H9 (cell line): ENCODE measurements at regions not wholly inside any gene's neighbourhood (a gene's known extent, or its start where the extent isn't known, plus 50 kb on each side); places are given as distances from the start of the nearest gene placed in this dataset.

Experiments used
- DNase-seq: peaks from one replicate; pipeline ENCODE4 v3.0.0-alpha.2; 2017
- H2AFZ ChIP-seq: one replicate; pipeline ENCODE4 v1.6.1; 2013; ENCODE audit warnings: mild to moderate bottlenecking, low read length, control low read depth, moderate library complexity
- H2AK5ac ChIP-seq: 2 replicates; pipeline ENCODE4 v1.6.1; 2013; ENCODE audit warnings: low read length, control low read depth, mixed read lengths; ENCODE audit not compliant: insufficient read length
- H2BK120ac ChIP-seq: one replicate; pipeline ENCODE4 v1.6.1; 2013; ENCODE audit warnings: low read depth, mild to moderate bottlenecking, low read length, control low read depth, inconsistent platforms; ENCODE audit not compliant: poor library complexity, severe bottlenecking
- H2BK12ac ChIP-seq: 2 replicates; pipeline ENCODE4 v1.6.1; 2013; ENCODE audit warnings: low read length, control low read depth, mixed read lengths, low read depth; ENCODE audit not compliant: insufficient read length
- H2BK15ac ChIP-seq: 2 replicates; pipeline ENCODE4 v1.6.1; 2013; ENCODE audit warnings: low read depth, low read length, control low read depth
- H2BK20ac ChIP-seq: one replicate; pipeline ENCODE4 v1.6.1; 2013; ENCODE audit warnings: low read depth, mild to moderate bottlenecking, low read length, control low read depth, inconsistent platforms; ENCODE audit not compliant: poor library complexity, severe bottlenecking
- H2BK5ac ChIP-seq: 2 replicates; pipeline ENCODE4 v1.6.1; 2013; ENCODE audit warnings: low read length, control low read depth, mixed read lengths; ENCODE audit not compliant: insufficient read length
- H3K14ac ChIP-seq: 2 replicates; pipeline ENCODE4 v1.6.1; 2013; ENCODE audit warnings: low read length, control low read depth; ENCODE audit not compliant: insufficient read depth
- H3K18ac ChIP-seq: 2 replicates; pipeline ENCODE4 v1.6.1; 2013; ENCODE audit warnings: low read depth, mild to moderate bottlenecking, mixed read lengths, low read length, control low read depth; ENCODE audit not compliant: insufficient read length
- H3K23ac ChIP-seq: 2 replicates; pipeline ENCODE4 v1.6.1; 2013; ENCODE audit warnings: low read length, control low read depth, mixed read lengths, low read depth; ENCODE audit not compliant: insufficient read length
- H3K23me2 ChIP-seq: 2 replicates; pipeline ENCODE4 v1.6.1; 2013; ENCODE audit warnings: low read depth, mild to moderate bottlenecking, mixed read lengths, low read length, control low read depth; ENCODE audit not compliant: insufficient read length, poor library complexity, severe bottlenecking
- H3K27ac ChIP-seq: 2 replicates; pipeline ENCODE4 v1.5.1; 2013; ENCODE audit warnings: low read length, control low read depth, mixed read lengths, low read depth; ENCODE audit not compliant: insufficient read length
- H3K27me3 ChIP-seq: 2 replicates; pipeline ENCODE4 v1.6.1; 2013; ENCODE audit warnings: low read length, control low read depth, inconsistent platforms; ENCODE audit not compliant: insufficient read depth
- H3K4ac ChIP-seq: 2 replicates; pipeline ENCODE4 v1.6.1; 2013; ENCODE audit warnings: low read depth, mild to moderate bottlenecking, control low read depth, inconsistent platforms, low read length, moderate library complexity
- H3K4me1 ChIP-seq: 2 replicates; pipeline ENCODE4 v1.6.1; 2013; ENCODE audit warnings: low read length, control low read depth, inconsistent platforms; ENCODE audit not compliant: insufficient read depth
- H3K4me2 ChIP-seq: 2 replicates; pipeline ENCODE4 v1.6.1; 2013; ENCODE audit warnings: low read length, control low read depth, mixed read lengths; ENCODE audit not compliant: insufficient read length, insufficient read depth
- H3K56ac ChIP-seq: 2 replicates; pipeline ENCODE4 v1.6.1; 2013; ENCODE audit warnings: low read depth, mild to moderate bottlenecking, mixed read lengths, low read length, control low read depth; ENCODE audit not compliant: insufficient read length
- H3K79me1 ChIP-seq: 2 replicates; pipeline ENCODE4 v1.6.1; 2013; ENCODE audit warnings: low read depth, mild to moderate bottlenecking, moderate library complexity, low read length, control low read depth, inconsistent platforms; ENCODE audit not compliant: insufficient read depth, poor library complexity, severe bottlenecking
- H3K79me2 ChIP-seq: 2 replicates; pipeline ENCODE4 v1.6.1; 2013; ENCODE audit warnings: low read length, control low read depth, inconsistent platforms; ENCODE audit not compliant: insufficient read depth
- H3K9ac ChIP-seq: 2 replicates; pipeline ENCODE4 v1.6.1; 2013; ENCODE audit warnings: low read length, control low read depth, mixed read lengths; ENCODE audit not compliant: insufficient read length; ENCODE audit errors: extremely low read depth
- H3K9me3 ChIP-seq: one replicate; pipeline ENCODE4 v1.6.1; 2013; ENCODE audit warnings: low read depth, low read length, inconsistent platforms; ENCODE audit not compliant: control insufficient read depth
- H3T11ph ChIP-seq: one replicate; pipeline ENCODE4 v1.6.1; 2013; ENCODE audit warnings: mild to moderate bottlenecking, low read length, control low read depth, inconsistent platforms
- H4K20me1 ChIP-seq: one replicate; pipeline ENCODE4 v1.6.1; 2013; ENCODE audit not compliant: control insufficient read depth, insufficient read length, insufficient read depth
- H4K5ac ChIP-seq: 2 replicates; pipeline ENCODE4 v1.6.1; 2013; ENCODE audit warnings: low read depth, mild to moderate bottlenecking, mixed read lengths, low read length, control low read depth; ENCODE audit not compliant: insufficient read length
- H4K8ac ChIP-seq: replicated peaks from 2 replicates; pipeline ENCODE4 v1.6.1; 2013; ENCODE audit warnings: low read length, control low read depth, mixed read lengths, low read depth; ENCODE audit not compliant: insufficient read length
- H4K91ac ChIP-seq: 2 replicates; pipeline ENCODE4 v1.6.1; 2013; ENCODE audit warnings: low read depth, mild to moderate bottlenecking, moderate library complexity, mixed read lengths, low read length, control low read depth; ENCODE audit not compliant: insufficient read length
- H3K27ac Mint-ChIP-seq, 3 experiments: 2 replicates in 2 of 3; 3 replicates in 1 of 3; pipeline ENCODE4 v1.8.0; 2020 to 2021; ENCODE audit warnings: mixed read lengths in 3 of 3, mild to moderate bottlenecking in 1 of 3, moderate library complexity in 1 of 3
- H3K27me3 Mint-ChIP-seq: 2 replicates; pipeline ENCODE4 v1.8.0; 2021; ENCODE audit warnings: low read depth, mild to moderate bottlenecking, moderate library complexity, mixed read lengths
- H3K36me3 Mint-ChIP-seq, 3 experiments: 2 replicates in 2 of 3; 3 replicates in 1 of 3; pipeline ENCODE4 v1.8.0; 2020 to 2021; ENCODE audit warnings: low read depth in 3 of 3, mixed read lengths in 3 of 3; ENCODE audit not compliant: insufficient read depth in 1 of 3
- H3K4me1 Mint-ChIP-seq, 2 experiments: 2 replicates each; pipeline ENCODE4 v1.8.0; 2020; ENCODE audit warnings: mixed read lengths in 2 of 2
- H3K4me3 Mint-ChIP-seq, 2 experiments: 2 replicates in 1 of 2; 3 replicates in 1 of 2; pipeline ENCODE4 v1.8.0; 2020 to 2021; ENCODE audit warnings: mild to moderate bottlenecking in 2 of 2, mixed read lengths in 2 of 2, moderate library complexity in 1 of 2
- H3K9me3 Mint-ChIP-seq, 2 experiments: 2 replicates in 1 of 2; 3 replicates in 1 of 2; pipeline ENCODE4 v1.8.0; 2020; ENCODE audit warnings: mild to moderate bottlenecking in 2 of 2, mixed read lengths in 2 of 2, moderate library complexity in 1 of 2
- WGBS: extraction: QIAGEN DNeasy Blood & Tissue Kit; methylation state at CpG from one replicate; pipeline ENCODE4 v1.1.7; 2013; ENCODE audit warnings: missing lambda C conversion rate, low lambda C conversion rate, mixed read lengths; ENCODE audit not compliant: insufficient read length; ENCODE audit errors: extremely low coverage; 5-methylcytosine and 5-hydroxymethylcytosine counted together
- TF ChIP-seq, protein P1 (sequence below): fragments of 200-600 bp; sonication (generic); conservative IDR thresholded peaks from 3 replicates; pipeline ENCODE4 v1.8.0; 2021; ENCODE audit warnings: antibody characterized with exemption, mild to moderate bottlenecking

DNA sequence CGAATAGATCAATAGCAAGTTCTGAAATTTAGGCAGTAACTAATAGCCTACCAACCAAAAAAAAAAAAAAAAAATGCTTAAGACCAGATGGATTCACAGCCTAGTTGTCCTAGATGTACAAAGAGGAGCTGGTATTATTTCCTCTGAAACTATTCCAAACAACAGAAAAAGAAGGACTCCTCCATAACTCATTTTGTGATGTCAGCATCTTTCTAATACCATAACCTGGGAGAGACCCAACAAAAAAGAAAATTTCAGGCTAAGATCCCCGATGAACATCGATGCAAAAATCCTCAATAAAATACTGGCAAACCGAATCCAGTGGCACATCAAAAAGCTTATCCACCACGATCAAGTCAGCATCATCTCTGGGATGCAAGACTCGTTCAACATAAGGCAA is 1557.9 kb downstream of the C4orf33 start:
- Histone ChIP-seq H4K20me1 (no peaks in the 10 kb centered on the region), H4K5ac (no peak overlapping the region), H2BK15ac (no peak overlapping the region), H3T11ph (no peak overlapping the region), H3K79me1 (no peaks in the 10 kb centered on the region), H3K23ac (no peak overlapping the region), H3K23me2 (no peaks in the 10 kb centered on the region), H3K4me2 (no peak overlapping the region), H2AFZ (no peak overlapping the region), H2BK5ac (no peak overlapping the region), H3K9me3 (no peaks in the 10 kb centered on the region), H4K8ac (no peak overlapping the region), H2AK5ac (no peak overlapping the region), H4K91ac (no peak overlapping the region), H3K18ac (no peak overlapping the region), H2BK120ac (no peak overlapping the region), H3K9ac (no peak overlapping the region), H3K56ac (no peak overlapping the region), H3K4me1 (no peaks in the 10 kb centered on the region), H2BK12ac (no peak overlapping the region), H2BK20ac (no peak overlapping the region), H3K79me2 (no peaks in the 10 kb centered on the region), H3K27me3 (no peaks in the 10 kb centered on the region), H3K14ac (no peak overlapping the region), H3K4ac (no peak overlapping the region), H3K27ac (no peak overlapping the region)
- no peak overlapping the region for H3K4me3 Mint-ChIP-seq
- H3K27ac Mint-ChIP-seq: no peak overlapping the region
- TF ChIP-seq, protein P1, sequence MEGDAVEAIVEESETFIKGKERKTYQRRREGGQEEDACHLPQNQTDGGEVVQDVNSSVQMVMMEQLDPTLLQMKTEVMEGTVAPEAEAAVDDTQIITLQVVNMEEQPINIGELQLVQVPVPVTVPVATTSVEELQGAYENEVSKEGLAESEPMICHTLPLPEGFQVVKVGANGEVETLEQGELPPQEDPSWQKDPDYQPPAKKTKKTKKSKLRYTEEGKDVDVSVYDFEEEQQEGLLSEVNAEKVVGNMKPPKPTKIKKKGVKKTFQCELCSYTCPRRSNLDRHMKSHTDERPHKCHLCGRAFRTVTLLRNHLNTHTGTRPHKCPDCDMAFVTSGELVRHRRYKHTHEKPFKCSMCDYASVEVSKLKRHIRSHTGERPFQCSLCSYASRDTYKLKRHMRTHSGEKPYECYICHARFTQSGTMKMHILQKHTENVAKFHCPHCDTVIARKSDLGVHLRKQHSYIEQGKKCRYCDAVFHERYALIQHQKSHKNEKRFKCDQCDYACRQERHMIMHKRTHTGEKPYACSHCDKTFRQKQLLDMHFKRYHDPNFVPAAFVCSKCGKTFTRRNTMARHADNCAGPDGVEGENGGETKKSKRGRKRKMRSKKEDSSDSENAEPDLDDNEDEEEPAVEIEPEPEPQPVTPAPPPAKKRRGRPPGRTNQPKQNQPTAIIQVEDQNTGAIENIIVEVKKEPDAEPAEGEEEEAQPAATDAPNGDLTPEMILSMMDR: no peak
- peaks cover 14 to 25% of the 10 kb centered on the region in 2 experiments; a peak in 4 of 5 replicates for H3K9me3 Mint-ChIP-seq
- no CpG with 5 or more reads among the region's 6 CpGs for WGBS
- H3K27me3 Mint-ChIP-seq: no peaks in the 10 kb centered on the region; the same call in 1 of the 2 replicates
- H3K36me3 Mint-ChIP-seq: peaks cover 13 to 16% (median 14%) of the 10 kb centered on the region in 3 experiments; a peak in 6 of 7 replicates
- H3K4me1 Mint-ChIP-seq: peaks cover 6 to 14% of the 10 kb centered on the region in 2 experiments
- DNase-seq: no peak
